HG02884 (cell line): ENCODE measurements at regions not wholly inside any gene's neighbourhood (a gene's known extent, or its start where the extent isn't known, plus 50 kb on each side); places are given as distances from the start of the nearest gene placed in this dataset.
"Not testable (repeated sequence)": the region's sequence is repeated elsewhere in the genome, so short reads cannot be mapped to it uniquely, and the experiment has no call there.

ENCODE experiments used
- ATAC-seq: cut with Tn5 transposase; IDR thresholded peaks from one replicate; pipeline ENCODE4 v1.9.1; 2021; ENCODE audit warnings: mild to moderate bottlenecking, moderate library complexity; ENCODE audit not compliant: unreplicated experiment

DNA sequence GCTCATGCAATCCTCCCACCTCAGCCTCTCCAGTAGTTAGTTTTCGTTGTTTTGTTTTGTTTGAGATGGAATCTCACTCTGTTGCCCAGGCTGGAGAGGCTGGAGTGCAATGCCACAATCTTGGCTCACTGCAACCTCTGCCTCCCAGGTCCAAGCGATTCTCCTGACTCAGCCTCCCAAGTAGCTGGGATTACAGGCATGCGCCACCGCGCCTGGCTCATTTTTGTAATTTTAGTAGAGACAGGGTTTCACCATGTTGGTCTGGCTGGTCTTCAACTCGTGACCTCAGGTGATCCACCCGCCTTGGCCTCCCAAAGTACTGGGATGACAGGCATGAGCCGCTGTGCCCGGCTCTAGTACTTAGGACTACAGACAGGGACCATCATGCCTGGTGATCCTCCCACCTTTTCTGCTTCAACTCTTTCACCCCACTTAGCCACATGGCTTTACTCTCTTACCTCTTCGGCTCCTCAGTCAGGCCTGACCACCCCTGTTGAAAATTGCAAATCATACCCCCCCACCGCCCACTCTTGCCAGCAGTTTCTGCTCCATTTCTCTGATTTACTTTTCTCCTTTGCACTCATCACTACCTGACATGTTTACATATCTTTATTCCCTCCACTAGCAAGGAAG lies 157.1 kb upstream of the GRK3 start:
- ATAC-seq = no peak

GRCh38 chr22:25407859-25408229 lies 156.6 kb upstream of the GRK3 start:
- ATAC-seq = no peak

- no peak for ATAC-seq
Measured at GRCh38 chr22:25409240-25409639, 155.2 kb upstream of the GRK3 start.

GRCh38 chr22:25410849-25411248 lies 153.6 kb upstream of the GRK3 start:
- no peak for ATAC-seq

DNA sequence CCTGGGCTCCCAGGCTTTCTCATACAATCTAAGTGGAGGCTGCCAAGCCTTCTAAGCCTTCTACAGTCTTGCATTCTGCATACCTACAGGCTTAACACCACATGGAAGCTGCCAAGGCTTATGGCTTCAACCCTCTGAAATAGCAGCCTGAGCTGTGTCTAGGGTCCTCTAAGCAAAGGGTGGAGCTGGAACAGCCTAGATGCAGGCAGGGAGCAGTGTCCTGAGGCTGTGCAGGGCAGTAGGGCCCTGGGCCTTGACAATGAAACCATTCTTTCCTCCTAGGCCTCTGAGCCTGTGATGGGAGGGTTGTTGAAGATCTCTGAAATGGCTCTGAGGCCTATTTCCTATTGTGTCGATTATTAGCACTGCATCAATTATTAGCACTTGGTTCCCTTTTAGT lies 150.9 kb upstream of the GRK3 start:
- no peak for ATAC-seq

DNA sequence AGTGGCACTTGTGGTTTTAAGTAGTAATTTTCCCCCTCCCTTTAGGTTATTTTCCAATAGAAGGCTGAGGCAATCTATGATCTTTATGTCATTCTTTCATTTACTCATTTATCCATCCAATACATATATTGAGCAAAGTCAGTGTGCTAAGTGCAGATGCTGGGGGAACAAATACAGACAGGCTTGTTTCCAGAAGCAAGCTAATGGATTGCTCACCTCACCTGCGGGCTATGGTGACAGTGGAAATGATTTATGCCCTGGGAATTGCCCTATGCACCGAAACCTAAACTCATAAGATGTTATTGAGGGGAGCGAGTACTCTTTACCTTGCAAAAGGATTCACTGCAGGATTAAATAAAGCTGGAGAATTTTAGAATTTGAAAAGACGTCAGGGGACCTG lies 148.7 kb upstream of the GRK3 start:
- ATAC-seq = not testable (repeated sequence)

GRCh38 chr22:25417826-25418225 lies 146.6 kb upstream of the GRK3 start:
- ATAC-seq = not testable (repeated sequence)

DNA sequence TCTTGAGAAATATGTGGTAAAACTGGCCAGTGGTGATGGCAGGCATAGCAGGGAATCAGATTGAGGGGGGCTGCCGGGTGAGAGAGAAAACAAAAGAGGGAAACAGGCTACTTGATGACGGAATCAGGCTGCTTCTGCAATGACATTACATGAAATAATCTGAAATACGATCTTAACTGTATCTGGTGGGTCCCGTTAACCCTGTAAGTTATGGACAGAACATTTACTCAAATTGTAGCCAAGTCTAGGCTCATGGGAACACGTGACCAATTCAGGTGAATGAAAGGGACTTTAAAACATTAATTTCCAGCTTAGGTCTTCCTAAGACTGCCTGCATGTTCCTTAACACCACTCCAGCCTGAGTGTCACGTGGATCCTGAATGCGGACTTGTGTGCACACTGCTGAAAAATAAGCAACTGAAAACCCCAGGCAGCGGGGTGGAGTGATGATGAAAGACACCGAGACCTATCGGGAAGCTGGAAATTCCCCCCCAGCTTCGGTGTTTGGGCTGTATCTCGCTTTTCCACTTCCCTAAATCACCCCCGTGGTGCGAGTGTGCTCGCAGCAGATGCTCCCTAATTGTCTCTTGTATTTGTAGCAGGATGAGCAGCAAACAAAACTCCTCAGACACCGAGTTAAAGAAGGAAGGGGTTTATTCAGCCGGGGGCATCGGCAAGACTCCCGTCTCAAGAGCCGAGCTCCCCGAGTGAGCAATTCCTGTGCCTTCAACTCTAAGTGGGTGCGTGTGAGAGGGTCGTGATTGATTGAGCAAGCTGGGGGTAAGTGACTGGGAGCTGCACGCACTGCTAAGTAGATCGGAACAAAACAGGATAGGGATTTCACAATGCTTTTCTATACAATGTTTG lies 145.0 kb upstream of the GRK3 start:
- ATAC-seq = no peak

- not testable (repeated sequence) for ATAC-seq
Measured at GRCh38 chr22:25420114-25420441, 144.4 kb upstream of the GRK3 start.

- no peak for ATAC-seq
Measured at GRCh38 chr22:25420471-25420924, 144.0 kb upstream of the GRK3 start.

DNA sequence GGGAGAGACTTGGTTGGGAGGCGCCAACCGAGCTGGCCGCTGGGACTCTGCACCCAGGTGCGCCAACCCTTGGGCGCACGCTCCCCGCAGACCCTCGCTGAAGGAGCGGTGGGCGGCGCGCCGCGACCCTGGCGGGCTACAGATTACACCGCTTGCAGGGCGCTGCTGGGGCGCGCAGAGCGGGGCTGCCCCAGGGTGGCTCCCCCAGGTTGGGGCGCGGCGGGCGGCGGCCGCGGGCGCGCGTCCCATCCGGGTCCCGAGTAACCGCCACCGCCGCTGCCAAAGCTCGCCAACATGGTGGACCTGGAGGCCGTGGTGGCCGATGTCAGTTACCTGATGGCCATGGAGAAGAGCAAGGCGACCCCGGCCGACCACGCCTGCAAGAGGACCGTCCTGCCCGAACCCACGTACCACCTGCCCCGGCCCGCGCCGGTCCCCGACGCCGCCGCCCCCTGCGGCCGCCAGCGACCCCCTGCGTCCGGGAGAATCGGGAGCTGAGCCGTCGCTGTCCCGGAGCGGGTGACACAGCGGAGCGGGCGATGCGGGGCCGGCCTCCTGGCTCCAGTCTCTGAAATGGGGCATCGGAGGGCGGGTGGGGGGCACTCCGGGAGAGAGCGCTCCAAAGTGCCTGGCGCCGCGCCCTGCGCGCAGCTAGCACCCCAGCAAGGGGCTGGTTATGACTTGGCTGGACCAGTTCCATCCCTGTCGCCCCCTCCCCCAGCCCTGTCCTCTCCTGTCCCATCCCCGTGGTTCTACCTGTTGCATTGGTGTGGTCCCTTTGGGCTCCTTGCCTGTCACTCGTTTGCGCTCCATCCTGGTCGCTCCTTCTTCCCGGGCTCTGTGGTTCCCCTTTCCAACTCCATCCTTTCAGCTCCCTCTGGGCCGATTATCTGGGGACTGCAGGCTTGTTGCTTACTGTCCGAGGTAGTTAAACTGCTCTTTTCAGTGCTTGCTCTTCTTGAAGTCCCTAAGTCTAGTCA lies 143.3 kb upstream of the GRK3 start:
- ATAC-seq = no peak

DNA sequence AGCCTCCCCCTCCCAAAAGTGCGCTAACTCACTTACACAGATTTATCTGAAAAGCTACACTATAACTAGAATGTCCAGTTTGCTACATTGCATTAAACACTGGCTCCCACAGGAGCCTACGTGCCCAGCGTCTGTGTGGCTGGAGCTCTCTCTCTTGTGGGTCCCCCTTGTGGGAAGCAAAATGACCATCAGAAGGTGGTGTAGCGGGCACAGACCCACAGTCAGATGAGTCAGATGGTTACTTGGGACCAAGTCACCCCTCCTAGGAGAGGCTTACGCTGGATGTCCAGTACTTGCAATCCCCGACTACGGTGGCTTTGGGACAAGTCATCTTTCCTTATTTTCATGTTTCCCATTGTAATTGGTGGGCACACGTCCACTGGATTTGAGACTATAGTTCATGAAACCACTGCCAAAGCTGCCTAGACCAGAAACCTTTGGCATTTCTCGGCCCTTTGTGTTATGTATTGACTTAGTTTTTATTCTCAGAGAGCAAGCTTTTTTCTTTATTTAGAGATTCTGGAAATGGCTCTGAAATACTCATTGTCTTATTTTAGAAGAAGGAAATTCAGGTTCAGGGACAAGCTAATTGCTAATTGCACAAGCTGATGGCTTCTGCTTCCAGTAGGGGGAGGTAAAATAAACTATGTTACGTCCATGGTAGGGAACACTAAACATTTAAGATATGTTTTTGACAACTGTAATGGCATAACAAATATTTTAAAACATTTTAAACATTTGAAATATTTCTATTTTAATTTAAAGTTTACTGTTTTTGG lies 137.8 kb upstream of the GRK3 start:
- not testable (repeated sequence) for ATAC-seq

- ATAC-seq = not testable (repeated sequence)
Measured at GRCh38 chr22:25431637-25432342, 132.7 kb upstream of the GRK3 start.

DNA sequence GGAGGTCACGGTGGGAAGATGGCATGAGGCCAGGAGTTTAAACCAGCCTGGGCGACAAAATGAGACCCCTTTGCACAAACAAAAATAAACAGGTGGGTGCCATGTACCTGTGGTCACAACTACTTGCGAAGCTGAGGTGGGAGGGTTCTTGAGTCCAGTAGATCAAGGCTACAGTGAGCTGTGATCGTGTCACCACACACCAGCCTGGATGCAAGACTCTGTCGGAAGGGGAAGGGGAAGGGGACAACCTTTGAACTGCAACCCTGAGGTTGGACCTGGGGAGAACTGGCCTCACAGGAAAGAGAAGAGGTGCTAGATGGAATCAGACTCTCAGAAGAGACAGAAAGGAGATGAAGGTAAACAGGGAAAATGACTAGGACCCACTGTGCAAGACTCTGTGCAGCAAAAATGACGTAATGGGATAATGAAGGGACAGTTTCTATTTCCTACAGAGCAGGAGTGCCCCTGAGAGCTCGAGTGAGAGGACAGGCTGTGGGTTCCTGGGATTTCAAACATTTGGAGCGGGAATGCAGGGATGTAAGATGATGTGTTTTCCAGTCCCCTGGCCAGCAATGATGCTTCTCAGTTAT lies 131.0 kb upstream of the GRK3 start:
- not testable (repeated sequence) for ATAC-seq

GRCh38 chr22:25437414-25438160 lies 126.9 kb upstream of the GRK3 start:
- no peak for ATAC-seq

GRCh38 chr22:25447067-25447685 lies 117.3 kb upstream of the GRK3 start:
- no peak for ATAC-seq

DNA sequence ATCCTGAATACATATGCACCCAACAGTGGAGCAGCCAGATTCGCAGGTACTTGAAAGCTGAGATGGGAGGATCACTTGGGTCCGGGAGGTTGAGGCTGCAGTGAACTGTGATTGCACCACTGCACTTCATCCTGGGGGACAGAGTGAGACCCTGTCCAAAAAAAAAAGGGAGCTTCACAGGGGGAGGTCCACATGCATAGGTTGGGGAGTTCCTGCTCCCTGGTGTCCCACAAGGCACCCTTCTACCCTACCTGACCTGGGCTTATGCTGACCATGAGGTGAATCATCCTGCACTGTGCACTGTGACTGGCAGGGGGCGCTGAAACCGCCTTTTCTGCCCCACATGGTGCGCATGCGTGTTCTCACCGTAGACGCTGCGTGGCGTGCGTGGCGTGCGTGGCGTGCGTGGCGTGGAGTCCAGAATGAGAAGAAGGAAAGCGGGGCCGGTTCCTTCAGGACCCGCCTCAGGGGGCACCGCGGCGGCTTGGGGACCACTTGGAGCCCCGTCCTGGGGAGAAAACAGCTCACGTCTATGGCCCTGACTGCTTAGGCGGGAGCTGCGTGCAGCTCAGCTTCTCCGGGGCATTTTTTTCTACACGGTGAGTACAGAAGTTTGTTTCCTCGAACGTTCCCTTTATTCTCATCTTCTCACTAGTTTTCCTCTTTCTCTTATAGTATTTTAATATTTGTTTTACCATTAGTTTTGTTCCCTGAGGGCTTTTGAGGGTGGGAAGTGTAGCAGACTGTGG lies 116.6 kb upstream of the GRK3 start:
- ATAC-seq = peak; percentile 59
